ENCODE measurements at regions not wholly inside any gene's neighbourhood (a gene's known extent, or its start where the extent isn't known, plus 50 kb on each side); places are given as distances from the start of the nearest gene placed in this dataset.
"Not testable (repeated sequence)": the region's sequence is repeated elsewhere in the genome, so short reads cannot be mapped to it uniquely, and the experiment has no call there.

- not testable (repeated sequence) for FAIRE-seq
These were observed 51.8 kb upstream of the SLC39A8 start for GRCh38 chr4:102397056-102397455.

GRCh38 chr4:102399021-102399420 is 53.7 kb upstream of the SLC39A8 start:
- no peak for FAIRE-seq
- TF ChIP-seq PAX5 (IDR thresholded peaks at IDR 0.05; ENCODE audit: insufficient read depth, low read length, severe bottlenecking), result no peak
- no peak for TF ChIP-seq POLR2A (IDR thresholded peaks at IDR 0.05; ENCODE audit: low read depth, low read length)
- TF ChIP-seq POU2F2 (IDR thresholded peaks at IDR 0.05; ENCODE audit: low read depth, low read length), result no peak
- no peak for TF ChIP-seq SPI1 (IDR thresholded peaks at IDR 0.05; ENCODE audit: low read depth, low read length)
- TF ChIP-seq TAF1 (IDR thresholded peaks at IDR 0.05; ENCODE audit: low read depth, low read length), result no peak
- no peak for TF ChIP-seq POLR2AphosphoS5 (IDR thresholded peaks at IDR 0.05; ENCODE audit: low read depth, low read length)
- DNase-seq (ENCODE audit: insufficient read length, low spot score), result no peak

More at GRCh38 chr4:102397056-102397455, 51.8 kb upstream of the SLC39A8 start:
- not testable (repeated sequence) for DNase-seq (ENCODE audit: insufficient read length, low spot score)

GRCh38 chr4:102400898-102401297 is 55.6 kb upstream of the SLC39A8 start:
- FAIRE-seq (no peak), DNase-seq (ENCODE audit: insufficient read length, low spot score) (no peak)
- TF ChIP-seq POU2F2 (IDR thresholded peaks at IDR 0.05; ENCODE audit: low read depth, low read length) (no peak), TAF1 (IDR thresholded peaks at IDR 0.05; ENCODE audit: low read depth, low read length) (no peak), POLR2A (IDR thresholded peaks at IDR 0.05; ENCODE audit: low read depth, low read length) (no peak), SPI1 (IDR thresholded peaks at IDR 0.05; ENCODE audit: low read depth, low read length) (no peak), POLR2AphosphoS5 (IDR thresholded peaks at IDR 0.05; ENCODE audit: low read depth, low read length) (no peak), PAX5 (IDR thresholded peaks at IDR 0.05; ENCODE audit: insufficient read depth, low read length, severe bottlenecking) (no peak)

- TF ChIP-seq POU2F2 (IDR thresholded peaks at IDR 0.05; ENCODE audit: low read depth, low read length) (no peak), PAX5 (IDR thresholded peaks at IDR 0.05; ENCODE audit: insufficient read depth, low read length, severe bottlenecking) (no peak), TAF1 (IDR thresholded peaks at IDR 0.05; ENCODE audit: low read depth, low read length) (no peak), POLR2AphosphoS5 (IDR thresholded peaks at IDR 0.05; ENCODE audit: low read depth, low read length) (no peak), SPI1 (IDR thresholded peaks at IDR 0.05; ENCODE audit: low read depth, low read length) (no peak), POLR2A (IDR thresholded peaks at IDR 0.05; ENCODE audit: low read depth, low read length) (no peak)
- DNase-seq (ENCODE audit: insufficient read length, low spot score) (no peak), FAIRE-seq (no peak)
These were observed 56.9 kb upstream of the SLC39A8 start for GRCh38 chr4:102402223-102402622.

GRCh38 chr4:102403116-102403515 is 57.8 kb upstream of the SLC39A8 start:
- FAIRE-seq (no peak), DNase-seq (ENCODE audit: insufficient read length, low spot score) (no peak)
- TF ChIP-seq POLR2A (IDR thresholded peaks at IDR 0.05; ENCODE audit: low read depth, low read length) (no peak), SPI1 (IDR thresholded peaks at IDR 0.05; ENCODE audit: low read depth, low read length) (no peak)

GRCh38 chr4:102404431-102404969 is 59.2 kb upstream of the SLC39A8 start:
- DNase-seq (ENCODE audit: insufficient read length, low spot score) (no peak), FAIRE-seq (no peak)
- no peak for TF ChIP-seq PAX5 (IDR thresholded peaks at IDR 0.05; ENCODE audit: insufficient read depth, low read length, severe bottlenecking)
- no peak for TF ChIP-seq POU2F2 (IDR thresholded peaks at IDR 0.05; ENCODE audit: low read depth, low read length)
- TF ChIP-seq POLR2A (IDR thresholded peaks at IDR 0.05; ENCODE audit: low read depth, low read length), result no peak
- no peak for TF ChIP-seq TAF1 (IDR thresholded peaks at IDR 0.05; ENCODE audit: low read depth, low read length)
- TF ChIP-seq POLR2AphosphoS5 (IDR thresholded peaks at IDR 0.05; ENCODE audit: low read depth, low read length), result no peak
- no peak for TF ChIP-seq SPI1 (IDR thresholded peaks at IDR 0.05; ENCODE audit: low read depth, low read length)

GRCh38 chr4:102405821-102406401 is 60.6 kb upstream of the SLC39A8 start:
- no peak for TF ChIP-seq TAF1 (IDR thresholded peaks at IDR 0.05; ENCODE audit: low read depth, low read length)
- TF ChIP-seq SPI1 (IDR thresholded peaks at IDR 0.05; ENCODE audit: low read depth, low read length), result no peak
- no peak for TF ChIP-seq PAX5 (IDR thresholded peaks at IDR 0.05; ENCODE audit: insufficient read depth, low read length, severe bottlenecking)
- no peak for TF ChIP-seq POLR2A (IDR thresholded peaks at IDR 0.05; ENCODE audit: low read depth, low read length)
- FAIRE-seq, result no peak
- DNase-seq (ENCODE audit: insufficient read length, low spot score), result no peak

GRCh38 chr4:102410884-102411283 is 65.6 kb upstream of the SLC39A8 start:
- not testable (repeated sequence) for FAIRE-seq; DNase-seq (ENCODE audit: insufficient read length, low spot score)

GRCh38 chr4:102411408-102411807 is 66.1 kb upstream of the SLC39A8 start:
- FAIRE-seq (no peak), DNase-seq (ENCODE audit: insufficient read length, low spot score) (no peak)
- TF ChIP-seq POLR2A (IDR thresholded peaks at IDR 0.05; ENCODE audit: low read depth, low read length), result no peak
- TF ChIP-seq POU2F2 (IDR thresholded peaks at IDR 0.05; ENCODE audit: low read depth, low read length), result no peak
- TF ChIP-seq TAF1 (IDR thresholded peaks at IDR 0.05; ENCODE audit: low read depth, low read length), result no peak
- no peak for TF ChIP-seq SPI1 (IDR thresholded peaks at IDR 0.05; ENCODE audit: low read depth, low read length)
- TF ChIP-seq PAX5 (IDR thresholded peaks at IDR 0.05; ENCODE audit: insufficient read depth, low read length, severe bottlenecking), result no peak
- TF ChIP-seq POLR2AphosphoS5 (IDR thresholded peaks at IDR 0.05; ENCODE audit: low read depth, low read length), result no peak

GRCh38 chr4:102416765-102417164 is 71.5 kb upstream of the SLC39A8 start:
- no peak for FAIRE-seq
- no peak for TF ChIP-seq SPI1 (IDR thresholded peaks at IDR 0.05; ENCODE audit: low read depth, low read length)
- no peak for TF ChIP-seq POLR2A (IDR thresholded peaks at IDR 0.05; ENCODE audit: low read depth, low read length)
- no peak for TF ChIP-seq TAF1 (IDR thresholded peaks at IDR 0.05; ENCODE audit: low read depth, low read length)
- TF ChIP-seq PAX5 (IDR thresholded peaks at IDR 0.05; ENCODE audit: insufficient read depth, low read length, severe bottlenecking), result no peak
- no peak for TF ChIP-seq POU2F2 (IDR thresholded peaks at IDR 0.05; ENCODE audit: low read depth, low read length)
- no peak for TF ChIP-seq POLR2AphosphoS5 (IDR thresholded peaks at IDR 0.05; ENCODE audit: low read depth, low read length)
- no peak for DNase-seq (ENCODE audit: insufficient read length, low spot score)
